ENCODE measurements at regions not wholly inside any gene's neighbourhood (a gene's known extent, or its start where the extent isn't known, plus 50 kb on each side); places are given as distances from the start of the nearest gene placed in this dataset.

- no peaks in the 10 kb centered on the region for H4K20me1 ChIP-seq (ENCODE audit: control insufficient read depth, extremely low read depth, insufficient read depth, low read length)
- TF ChIP-seq CTCF (optimal IDR thresholded peaks at IDR 0.05 in 1 of 3, IDR thresholded peaks at IDR 0.05 in 1 of 3, conservative IDR thresholded peaks at IDR 0.05 in 1 of 3; ENCODE audit: extremely low read depth in 1 of 3, insufficient read depth in 2 of 3, low read length in 3 of 3) (no peak), EZH2 (IDR thresholded peaks at IDR 0.05; ENCODE audit: low read length) (no peak)
- H3K4me1 ChIP-seq (ENCODE audit: control insufficient read depth, extremely low read depth, insufficient read depth, low read length) = no peaks in the 10 kb centered on the region
- no peak overlapping the region for H3K27ac ChIP-seq (ENCODE audit: control insufficient read depth, insufficient read depth, low read length)
- H3K79me2 ChIP-seq (ENCODE audit: control insufficient read depth, insufficient read depth, low read length) = no peaks in the 10 kb centered on the region
- FAIRE-seq (no peak), DNase-seq (ENCODE audit: low read depth, low spot score) (no peak)
- no peak overlapping the region for H3K4me2 ChIP-seq (ENCODE audit: control insufficient read depth, extremely low read depth, insufficient read depth, low read depth, low read length)
- no peaks in the 10 kb centered on the region for H3K27me3 ChIP-seq (ENCODE audit: control insufficient read depth, extremely low read depth, insufficient read depth, low read length)
- no peak overlapping the region for H3K4me3 ChIP-seq (ENCODE audit: control insufficient read depth in 2 of 3, extremely low read depth in 1 of 3, insufficient read depth in 2 of 3, low read depth in 1 of 3, low read length in 3 of 3)
- H3K9ac ChIP-seq (ENCODE audit: control insufficient read depth, extremely low read depth, insufficient read depth, low read length) = no peak overlapping the region
- dilution Hi-C loops (cut with MboI; ENCODE audit: extremely low pct_ligation_motif_present, low sequenced_read_pairs) = no loop called here
- no peak overlapping the region for H2AFZ ChIP-seq (ENCODE audit: control insufficient read depth, low read length)
- no peaks in the 10 kb centered on the region for H3K9me3 ChIP-seq (ENCODE audit: control insufficient read depth, low read depth, low read length)
- H3K36me3 ChIP-seq (ENCODE audit: control insufficient read depth in 2 of 2, extremely low read depth in 1 of 2, insufficient read depth in 2 of 2, low read length in 2 of 2) = no peaks in the 10 kb centered on the region
- H3K9me1 ChIP-seq (ENCODE audit: control insufficient read depth, extremely low read depth, insufficient read depth, low read length) = no peaks in the 10 kb centered on the region
Measured at GRCh38 chr5:117588611-117589010, 1014.0 kb upstream of the SEMA6A start.

GRCh38 chr5:117587111-117587510 is 1012.5 kb upstream of the SEMA6A start:
- Histone ChIP-seq H2AFZ (ENCODE audit: control insufficient read depth, low read length) (no peak overlapping the region), H3K9ac (ENCODE audit: control insufficient read depth, extremely low read depth, insufficient read depth, low read length) (no peak overlapping the region), H3K9me3 (ENCODE audit: control insufficient read depth, low read depth, low read length) (no peaks in the 10 kb centered on the region), H3K79me2 (ENCODE audit: control insufficient read depth, insufficient read depth, low read length) (no peaks in the 10 kb centered on the region), H3K4me1 (ENCODE audit: control insufficient read depth, extremely low read depth, insufficient read depth, low read length) (no peaks in the 10 kb centered on the region), H3K36me3 (ENCODE audit: control insufficient read depth in 2 of 2, extremely low read depth in 1 of 2, insufficient read depth in 2 of 2, low read length in 2 of 2) (no peaks in the 10 kb centered on the region), H3K4me2 (ENCODE audit: control insufficient read depth, extremely low read depth, insufficient read depth, low read depth, low read length) (no peak overlapping the region), H3K27me3 (ENCODE audit: control insufficient read depth, extremely low read depth, insufficient read depth, low read length) (no peaks in the 10 kb centered on the region), H4K20me1 (ENCODE audit: control insufficient read depth, extremely low read depth, insufficient read depth, low read length) (no peaks in the 10 kb centered on the region), H3K9me1 (ENCODE audit: control insufficient read depth, extremely low read depth, insufficient read depth, low read length) (no peaks in the 10 kb centered on the region), H3K27ac (ENCODE audit: control insufficient read depth, insufficient read depth, low read length) (no peak overlapping the region), H3K4me3 (ENCODE audit: control insufficient read depth in 2 of 3, extremely low read depth in 1 of 3, insufficient read depth in 2 of 3, low read depth in 1 of 3, low read length in 3 of 3) (no peak overlapping the region)
- TF ChIP-seq CTCF (optimal IDR thresholded peaks at IDR 0.05 in 1 of 3, IDR thresholded peaks at IDR 0.05 in 1 of 3, conservative IDR thresholded peaks at IDR 0.05 in 1 of 3; ENCODE audit: extremely low read depth in 1 of 3, insufficient read depth in 2 of 3, low read length in 3 of 3) (no peak), EZH2 (IDR thresholded peaks at IDR 0.05; ENCODE audit: low read length) (no peak)
- DNase-seq (ENCODE audit: low read depth, low spot score) (no peak), FAIRE-seq (no peak)
- dilution Hi-C loops (cut with MboI; ENCODE audit: extremely low pct_ligation_motif_present, low sequenced_read_pairs) = no loop called here

Data from keratinocyte (primary cell).